OCI-LY7 (cell line): ENCODE measurements at regions not wholly inside any gene's neighbourhood (a gene's known extent, or its start where the extent isn't known, plus 50 kb on each side); places are given as distances from the start of the nearest gene placed in this dataset.
"Not testable (repeated sequence)": the region's sequence is repeated elsewhere in the genome, so short reads cannot be mapped to it uniquely, and the experiment has no call there.

Source experiments
- CTCF ChIP-seq: fragments of 200-600 bp; sonication (generic); conservative IDR thresholded peaks from 2 replicates; pipeline ENCODE4 v1.5.1; 2014; ENCODE audit warnings: mild to moderate bottlenecking, antibody characterized with exemption, low read length, moderate library complexity, mixed read lengths
- EZH2phosphoT487 ChIP-seq: fragments of 200-600 bp; sonication (generic); IDR thresholded peaks from 2 replicates; pipeline ENCODE4 v1.6.1; 2018; ENCODE audit warnings: low read depth, borderline replicate concordance, mild to moderate bottlenecking, mixed run types, antibody characterized with exemption, low read length, moderate library complexity, mixed read lengths

GRCh38 chrX:5289949-5290348, 938.7 kb downstream of the NLGN4X start:
- TF ChIP-seq CTCF, EZH2phosphoT487: not testable (repeated sequence)
